ENCODE measurements at regions not wholly inside any gene's neighbourhood (a gene's known extent, or its start where the extent isn't known, plus 50 kb on each side); places are given as distances from the start of the nearest gene placed in this dataset.
"Not testable (repeated sequence)": the region's sequence is repeated elsewhere in the genome, so short reads cannot be mapped to it uniquely, and the experiment has no call there.

DNA sequence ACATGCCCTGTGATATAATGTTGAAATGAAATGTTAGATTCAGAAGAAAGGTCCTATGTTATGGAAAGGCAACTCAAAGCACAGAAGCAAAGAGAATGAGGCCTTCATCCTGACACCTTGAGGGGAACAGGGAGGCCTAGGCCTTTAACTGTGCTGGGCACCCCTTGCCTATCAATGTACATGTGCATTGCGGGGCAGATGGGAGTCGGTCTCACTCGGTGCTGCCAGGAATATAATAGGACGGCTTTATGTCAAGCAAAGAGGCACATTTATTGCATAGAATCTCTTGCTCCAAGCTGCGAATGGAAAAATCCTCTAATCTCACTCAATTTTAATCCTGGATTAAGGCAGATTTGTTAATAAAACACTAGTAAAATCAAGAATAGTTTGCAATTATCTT is 301.0 kb upstream of the SOX14 start:
- no peak for DNase-seq

DNA sequence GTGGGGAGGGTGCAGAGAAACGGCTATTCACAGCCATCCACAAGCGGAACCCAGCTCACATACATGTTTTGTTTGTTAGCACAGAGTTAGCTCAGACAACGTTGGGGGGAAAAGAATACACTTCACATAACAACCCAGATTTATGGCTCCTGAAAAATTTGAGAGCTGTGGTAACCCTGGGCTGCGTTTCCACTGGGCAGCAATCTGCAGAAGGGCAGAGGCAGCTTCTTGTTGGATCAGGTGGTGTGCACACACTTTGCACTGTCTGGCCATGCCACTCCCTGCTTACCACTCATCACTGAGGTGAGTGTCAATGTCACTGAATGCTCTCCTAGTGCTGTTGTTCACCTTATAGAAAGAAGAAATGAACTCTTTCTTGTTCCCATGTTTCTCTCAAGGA is 299.8 kb upstream of the SOX14 start:
- DNase-seq, result no peak

DNA sequence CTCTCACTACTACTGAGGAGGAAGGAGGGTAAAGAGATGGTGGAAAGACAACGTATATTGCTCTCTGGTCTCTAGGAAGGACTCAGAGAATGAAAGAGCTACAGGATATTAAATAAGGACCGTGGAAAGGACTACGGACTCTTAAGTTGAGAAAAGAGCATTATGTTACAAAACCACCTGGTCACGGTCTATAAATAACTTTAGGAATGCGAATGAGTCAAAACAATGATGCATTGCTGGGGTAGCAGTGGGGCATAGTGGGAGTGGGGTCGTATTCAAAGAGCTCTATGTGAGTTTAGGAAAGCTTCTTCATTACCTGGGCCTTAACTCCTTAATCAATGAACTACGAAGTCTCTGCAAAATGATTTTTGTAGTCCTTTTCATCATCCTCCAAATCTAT is 295.7 kb upstream of the SOX14 start:
- DNase-seq, result no peak

DNA sequence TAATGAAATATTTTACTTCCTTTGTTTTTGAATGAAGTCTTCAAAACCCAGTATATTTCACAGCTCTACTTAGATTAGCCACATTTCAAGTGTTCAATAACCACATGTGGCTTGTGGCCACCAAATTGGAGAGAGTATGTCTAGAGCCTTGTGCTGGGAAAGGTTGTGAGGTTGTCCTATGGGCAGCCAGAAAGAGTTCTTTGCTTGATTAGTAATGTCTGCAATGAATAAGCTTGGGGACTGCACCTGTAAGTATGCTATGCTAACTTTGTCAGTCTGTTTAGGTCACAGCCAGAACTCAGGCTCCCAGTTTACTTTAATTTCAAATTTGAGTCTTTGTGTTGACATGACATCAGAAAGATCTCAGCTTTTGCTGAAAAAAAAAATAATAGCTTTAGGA is 294.9 kb upstream of the SOX14 start:
- DNase-seq, result no peak

DNA sequence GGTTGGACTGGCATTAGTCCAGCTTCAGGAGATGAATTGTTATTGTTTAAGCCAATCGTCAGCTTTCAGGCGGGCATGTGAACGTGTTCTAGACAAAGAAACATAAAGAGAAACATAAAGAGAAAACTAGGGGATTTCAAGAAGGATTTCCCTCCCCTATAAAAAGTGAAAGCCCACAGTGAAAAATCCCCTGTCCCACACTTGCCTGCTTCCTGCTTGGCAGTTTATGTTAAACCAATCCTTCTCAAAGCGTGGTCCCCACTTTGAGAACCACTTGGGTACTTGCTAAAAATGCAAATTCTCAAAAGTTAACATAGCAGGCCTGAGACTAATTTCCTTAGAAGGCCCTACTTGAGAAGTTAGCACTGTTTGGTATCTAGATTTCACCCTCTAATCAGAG is 293.0 kb upstream of the SOX14 start:
- DNase-seq, result no peak

DNA sequence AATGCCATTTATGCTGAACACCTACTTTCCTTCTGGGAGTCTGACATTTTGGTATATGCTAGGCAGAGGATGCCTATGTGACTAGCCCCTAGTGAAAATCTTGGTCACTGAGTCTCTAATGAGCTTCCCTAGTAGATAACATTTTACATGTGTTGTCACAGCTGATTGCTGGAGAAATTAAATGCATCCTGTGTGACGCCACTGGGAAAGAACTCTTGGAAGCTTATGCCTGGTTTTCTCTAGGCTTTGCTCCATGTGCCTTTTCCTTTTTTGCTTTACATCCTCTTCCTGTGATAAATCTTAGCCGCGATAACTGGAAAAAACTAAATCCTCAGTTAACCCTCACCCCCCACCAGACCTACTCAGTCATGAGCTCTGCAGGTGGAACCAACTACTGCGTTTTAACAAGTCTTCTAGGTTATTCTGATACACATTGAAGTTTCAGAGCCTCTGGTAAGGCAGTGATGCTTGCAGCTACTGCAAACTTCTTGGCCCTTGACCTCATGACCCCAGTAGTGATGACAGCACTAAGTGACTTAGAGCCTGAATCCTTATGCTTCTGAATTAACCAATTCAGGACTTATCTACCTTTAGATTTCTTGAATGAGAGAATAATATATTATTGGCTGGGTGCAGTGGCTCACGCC is 292.4 kb upstream of the SOX14 start:
- no peak for DNase-seq

DNA sequence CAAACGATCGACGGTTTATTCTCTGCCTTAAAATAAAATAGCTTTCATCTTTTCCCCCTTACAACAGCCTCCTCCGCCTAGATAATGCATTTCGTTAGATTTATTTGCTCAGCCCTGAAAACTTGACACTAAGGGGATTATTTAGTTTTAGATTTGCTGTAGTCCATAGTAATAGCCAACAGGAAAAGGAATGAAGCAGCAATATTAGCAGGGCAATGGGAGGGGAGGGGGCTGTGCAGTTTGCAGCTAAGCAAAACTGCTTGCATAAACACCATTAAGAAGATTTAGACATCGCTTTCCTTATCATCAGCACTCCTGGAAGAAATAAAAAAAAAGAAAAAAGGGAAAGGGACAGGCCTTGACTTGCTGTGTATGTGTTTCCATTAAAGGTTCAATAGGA is 286.5 kb upstream of the SOX14 start:
- DNase-seq, result no peak

DNA sequence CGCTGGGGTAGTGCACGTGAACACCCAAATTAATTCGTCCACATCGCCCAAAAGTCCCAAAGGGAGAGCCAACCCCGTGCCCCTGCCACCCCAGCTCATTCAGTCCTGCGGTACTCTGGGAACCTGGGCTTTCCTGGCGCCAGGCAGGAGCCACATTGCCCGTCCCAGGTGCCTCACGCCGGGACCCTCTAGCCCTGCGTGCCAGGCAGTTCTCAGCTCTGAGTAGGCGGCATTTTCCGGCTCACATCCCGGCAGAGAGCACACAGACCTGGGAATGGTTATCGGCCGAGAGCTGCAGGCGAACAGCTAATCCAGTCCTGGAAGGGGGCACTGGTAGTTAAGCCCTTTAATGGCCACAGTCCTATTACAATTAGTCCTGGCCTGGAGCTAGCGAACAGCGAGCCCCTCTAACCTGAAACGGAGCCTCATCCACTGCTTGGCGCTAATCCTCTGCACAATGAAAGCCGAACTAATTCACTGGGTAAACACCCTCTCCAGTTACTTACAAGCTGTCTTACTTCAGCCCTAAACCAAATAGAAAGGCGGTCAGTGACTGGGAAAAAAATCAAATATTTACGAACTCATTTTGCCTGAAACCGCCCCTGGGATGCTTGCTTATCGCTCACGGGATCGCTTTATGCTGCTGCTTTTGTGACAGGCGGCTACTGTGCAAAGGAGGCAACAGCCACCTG is 254.6 kb upstream of the SOX14 start:
- DNase-seq, result no peak

DNA sequence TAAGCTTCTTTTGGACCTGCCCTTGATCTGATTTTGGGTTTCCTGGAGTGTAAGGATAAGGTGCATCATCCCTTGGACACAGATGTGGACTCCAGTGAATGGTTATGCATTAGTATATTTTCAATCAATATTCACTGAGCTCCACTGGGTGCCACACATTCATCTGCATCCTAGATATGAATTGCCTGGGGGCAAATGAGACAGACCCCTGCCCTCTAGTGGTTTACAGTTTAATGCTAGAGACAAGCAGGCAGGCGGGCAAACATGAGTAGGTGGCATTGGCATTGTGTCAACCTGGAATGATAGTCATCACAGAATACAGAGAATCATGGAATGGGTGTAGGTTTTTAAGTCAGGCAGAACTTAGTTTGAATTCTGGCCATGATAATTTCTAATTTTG is 252.5 kb upstream of the SOX14 start:
- no peak for DNase-seq

DNA sequence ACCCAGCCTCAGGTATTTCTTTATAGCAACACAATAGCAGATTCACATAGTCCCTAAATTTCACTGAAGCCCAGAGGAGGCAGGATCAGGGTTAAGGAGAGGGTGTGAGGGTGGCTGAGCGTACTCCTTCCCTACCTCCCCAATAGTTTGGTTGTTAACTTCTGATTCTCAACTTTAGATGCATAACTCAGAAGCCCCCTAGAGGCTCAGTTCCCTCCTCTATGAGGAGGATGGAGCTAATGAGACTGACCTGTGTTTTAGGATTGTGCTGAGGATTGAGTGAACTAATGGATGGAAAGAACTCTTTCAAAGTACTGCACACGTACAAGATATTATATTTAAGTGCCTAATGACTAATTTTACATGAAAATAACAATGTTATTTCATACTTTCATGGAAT is 249.3 kb upstream of the SOX14 start:
- DNase-seq, result no peak

DNA sequence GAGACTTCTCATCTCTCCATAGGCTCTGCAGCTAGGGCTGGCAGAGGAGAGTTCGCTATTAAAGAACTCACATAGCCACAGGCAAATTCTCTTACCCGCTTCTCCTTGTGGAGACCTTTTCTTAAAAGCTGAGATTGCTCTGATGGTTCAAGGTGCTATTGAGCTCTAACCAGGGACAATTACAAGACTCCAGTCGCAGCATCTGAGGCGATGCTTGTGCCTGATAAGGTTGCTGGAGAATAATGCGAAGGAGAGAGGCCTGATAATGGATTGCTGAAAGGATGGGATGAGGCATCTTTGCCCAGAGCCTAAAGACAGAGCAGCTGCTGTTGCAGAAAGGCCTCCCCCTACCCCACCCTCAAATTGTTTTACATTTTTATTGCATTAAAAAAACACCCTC is 244.5 kb upstream of the SOX14 start:
- no peak for DNase-seq

DNA sequence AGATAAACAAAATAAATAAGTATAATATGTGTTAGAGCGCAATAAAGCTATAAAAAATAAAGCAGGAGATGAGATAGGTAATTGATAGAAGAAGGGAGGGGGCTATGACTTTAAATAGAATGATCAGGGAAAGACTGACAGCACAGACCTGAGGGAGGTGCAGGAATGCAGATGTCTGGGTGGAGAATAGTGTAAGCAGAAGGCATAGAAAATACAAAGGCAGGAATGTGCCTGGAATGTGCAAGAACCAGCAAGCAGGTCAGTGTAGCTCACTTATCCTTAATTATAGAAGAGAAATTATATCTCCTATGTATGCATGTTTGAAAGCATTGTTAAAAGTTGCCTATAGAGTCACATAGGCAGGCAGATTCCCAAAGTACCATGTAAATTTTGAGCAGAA is 239.4 kb upstream of the SOX14 start:
- no peak for DNase-seq

DNA sequence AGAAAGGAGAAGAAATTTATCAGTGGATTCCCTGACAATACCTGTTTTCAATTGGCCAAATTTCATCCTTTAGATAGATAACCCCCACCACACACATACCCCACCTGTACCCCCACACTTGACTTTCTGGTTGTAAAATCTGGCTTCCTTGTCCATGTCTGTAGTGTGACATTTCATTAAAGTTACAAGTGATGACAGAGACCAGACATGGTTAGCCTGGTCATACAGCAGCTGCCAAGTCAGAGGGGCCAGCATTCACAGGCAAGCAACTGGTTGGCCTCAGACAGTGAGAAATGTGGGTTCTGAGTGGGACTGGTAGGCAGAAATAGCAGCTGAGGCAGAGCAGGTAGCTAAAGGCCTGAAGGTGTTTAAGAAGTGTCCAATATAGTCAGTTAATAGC is 238.6 kb upstream of the SOX14 start:
- no peak for DNase-seq

DNA sequence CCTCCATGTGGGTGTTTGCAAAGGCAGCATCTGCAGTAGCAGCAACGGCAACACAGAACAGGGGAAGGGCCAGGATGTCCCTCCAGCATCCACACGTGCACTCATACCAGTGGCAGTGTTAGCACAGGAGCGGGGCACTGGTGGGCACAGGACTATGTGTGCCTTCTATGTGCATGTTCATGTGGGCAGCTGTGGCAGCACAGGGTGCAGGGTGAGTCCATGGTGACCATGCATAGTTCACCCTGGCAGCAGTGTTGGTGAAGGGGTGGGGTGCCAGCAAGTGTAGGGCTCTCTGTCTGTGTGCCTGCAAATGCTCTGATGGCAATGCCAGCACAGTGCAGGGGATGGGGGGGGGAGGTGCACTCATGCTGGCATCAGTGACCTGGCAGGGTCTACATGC is 222.1 kb upstream of the SOX14 start:
- DNase-seq, result no peak

DNA sequence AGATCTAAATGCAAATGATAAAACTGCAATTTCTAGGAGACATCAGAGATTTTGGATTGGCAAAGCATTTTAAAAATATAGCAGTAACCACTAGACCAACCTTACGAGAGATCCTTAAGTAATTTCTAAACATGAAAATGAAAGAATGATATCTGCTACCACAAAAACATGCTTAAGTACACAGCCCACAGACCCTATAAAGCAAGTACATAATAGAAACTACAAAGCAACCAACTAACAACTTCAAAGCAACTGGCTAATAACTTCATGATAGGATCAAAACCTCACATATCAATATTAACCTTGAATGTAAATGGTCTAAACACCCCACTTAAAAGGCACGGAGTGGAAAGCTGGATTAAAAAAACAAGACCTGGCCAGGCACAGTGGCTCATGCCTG is 209.9 kb upstream of the SOX14 start:
- no peak for DNase-seq

DNA sequence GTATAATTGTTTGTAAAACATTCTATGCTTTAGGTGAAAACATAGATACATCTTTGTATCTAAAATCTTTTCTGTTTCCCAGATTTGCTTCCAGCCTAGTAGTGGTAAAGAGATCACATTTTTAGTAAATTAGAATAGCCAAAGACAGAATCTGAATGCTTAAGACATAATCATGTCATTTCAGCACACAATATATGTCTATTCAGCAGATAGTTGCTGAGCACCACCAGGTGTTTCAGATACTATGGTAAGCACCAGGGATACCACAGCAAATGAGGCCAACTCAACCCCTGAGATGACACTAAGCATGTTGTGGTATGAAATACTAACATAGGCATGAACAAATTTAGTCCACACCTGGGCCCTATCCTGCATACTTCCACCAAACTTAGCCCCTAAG is 195.2 kb upstream of the SOX14 start:
- DNase-seq, result no peak

DNA sequence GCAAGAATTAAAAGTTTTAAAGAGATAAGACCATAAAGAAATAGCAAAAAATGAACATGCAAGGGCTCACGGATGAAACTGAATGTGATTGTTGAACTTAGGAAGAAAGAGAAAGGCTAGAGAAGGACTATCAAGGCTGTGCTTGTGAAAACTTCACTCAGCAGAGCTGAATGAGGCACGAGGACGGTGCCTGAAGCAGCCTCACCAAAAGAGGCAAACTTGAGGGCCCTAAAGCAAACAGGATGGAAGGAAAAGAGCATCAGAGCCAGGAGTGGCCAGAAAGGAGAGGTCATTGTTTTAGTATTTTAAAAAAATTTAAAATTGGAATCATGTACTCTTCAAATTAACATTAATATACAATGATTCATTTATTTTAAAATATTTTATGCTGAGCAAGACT is 191.2 kb upstream of the SOX14 start:
- DNase-seq, result no peak

DNA sequence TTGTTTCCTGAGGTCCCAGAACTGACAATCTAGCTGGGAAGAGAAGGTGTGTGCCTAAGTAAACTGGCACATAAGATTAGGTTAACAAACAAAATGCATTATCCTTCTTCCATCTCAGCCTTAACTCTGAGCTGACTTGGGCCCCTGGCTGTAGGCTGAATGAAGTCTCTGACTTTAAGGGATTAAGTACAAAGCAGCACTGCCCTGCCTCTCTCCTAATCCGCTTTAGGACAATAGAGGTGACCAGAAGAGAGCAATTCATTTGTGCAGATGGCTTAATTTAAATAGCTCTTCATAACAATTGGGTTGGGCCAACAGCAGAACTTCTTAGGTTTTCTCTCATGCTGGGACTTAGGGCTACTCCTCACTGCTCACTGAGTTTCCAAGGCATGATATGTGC is 181.6 kb upstream of the SOX14 start:
- no peak for DNase-seq

DNA sequence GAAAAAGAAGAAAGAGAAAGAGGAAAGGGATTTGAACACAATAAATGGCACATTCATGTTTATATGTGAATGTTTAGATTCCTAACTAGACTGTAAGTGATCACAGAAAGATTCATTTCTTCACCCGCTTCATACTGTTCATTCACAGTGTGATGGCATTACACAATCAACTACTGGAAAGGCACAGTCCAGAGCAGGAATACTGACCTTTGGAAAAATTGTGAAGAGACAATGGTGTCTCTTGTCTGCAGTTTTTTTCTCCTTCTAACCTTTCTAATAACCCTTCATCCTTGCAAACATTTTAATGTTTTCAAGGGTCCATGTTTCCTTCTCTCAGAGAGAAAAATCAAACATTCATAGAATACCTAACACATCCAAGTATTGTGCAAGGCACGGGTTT is 180.9 kb upstream of the SOX14 start:
- DNase-seq, result no peak

DNA sequence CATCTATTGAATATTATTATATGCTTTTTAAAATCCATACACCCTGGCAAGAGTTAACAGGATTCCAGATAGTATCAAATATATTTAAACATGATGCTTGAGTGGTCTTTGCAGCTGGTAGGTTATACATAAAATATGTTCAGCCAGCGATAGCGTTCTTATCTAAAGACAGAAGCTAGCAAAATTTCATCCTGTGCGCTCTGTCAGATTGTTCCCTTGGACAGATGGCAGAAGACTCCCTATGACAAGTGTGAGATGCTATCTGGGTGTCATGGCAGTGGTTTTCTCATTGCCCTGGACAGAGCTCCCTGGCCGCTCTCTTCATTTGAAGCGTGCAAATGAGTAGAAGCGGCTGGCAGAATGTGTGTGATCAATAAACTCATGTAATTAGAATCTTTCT is 175.2 kb upstream of the SOX14 start:
- no peak for DNase-seq

DNA sequence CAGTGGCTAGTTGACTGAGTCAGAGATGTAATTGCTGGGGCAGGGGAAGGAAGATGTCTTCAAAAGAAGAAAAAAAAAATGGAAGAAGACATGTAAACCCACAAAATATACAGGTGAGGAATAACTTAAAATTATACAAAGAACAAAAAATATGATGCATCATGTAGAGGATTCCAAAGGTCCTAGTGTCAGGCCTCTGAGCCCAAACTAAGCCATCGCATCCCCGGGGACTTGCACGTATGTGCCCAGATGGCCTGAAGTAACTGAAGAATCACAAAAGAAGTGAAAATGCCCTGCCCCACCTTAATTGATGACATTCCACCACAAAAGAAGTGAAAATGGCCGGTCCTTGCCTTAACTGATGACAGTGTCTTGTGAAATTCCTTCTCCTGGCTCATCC is 168.7 kb upstream of the SOX14 start:
- not testable (repeated sequence) for DNase-seq

DNA sequence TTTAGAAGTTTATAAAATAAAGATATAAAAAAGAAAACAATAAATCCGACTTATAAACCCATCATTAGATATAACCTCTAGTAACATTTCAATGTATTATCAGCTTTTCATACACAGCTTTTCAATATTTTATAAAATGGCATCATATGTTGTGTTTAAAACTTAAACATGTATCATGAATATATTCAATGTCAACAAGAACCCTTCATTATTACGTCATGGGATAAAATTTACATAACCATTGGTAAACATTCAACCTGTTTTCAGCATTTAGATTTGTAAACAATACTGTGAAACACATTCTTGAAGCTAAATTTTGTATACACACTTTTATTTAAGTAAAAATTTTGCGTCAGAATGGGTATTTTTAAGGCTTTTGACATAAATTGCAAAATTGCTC is 153.4 kb upstream of the SOX14 start:
- no peak for DNase-seq

DNA sequence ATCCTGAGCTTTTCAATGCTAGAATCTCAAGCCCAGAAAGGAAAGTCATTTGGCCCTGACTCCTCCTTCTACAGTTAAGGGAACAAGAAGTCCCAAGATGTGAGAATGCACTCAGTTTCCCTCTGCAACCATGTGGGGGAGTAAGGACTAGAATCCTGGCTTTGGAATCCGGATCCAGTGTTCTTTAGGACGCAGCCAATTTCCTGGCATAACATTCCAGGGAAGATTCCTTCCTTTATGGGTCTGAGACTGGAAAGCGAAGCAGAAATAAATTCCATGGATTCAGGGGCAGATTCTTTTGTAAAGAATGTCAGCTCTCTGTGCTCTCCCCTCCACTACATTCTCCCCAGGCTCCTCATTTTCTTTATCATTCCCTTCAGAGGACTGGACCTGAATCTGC is 151.8 kb upstream of the SOX14 start:
- DNase-seq, result no peak

DNA sequence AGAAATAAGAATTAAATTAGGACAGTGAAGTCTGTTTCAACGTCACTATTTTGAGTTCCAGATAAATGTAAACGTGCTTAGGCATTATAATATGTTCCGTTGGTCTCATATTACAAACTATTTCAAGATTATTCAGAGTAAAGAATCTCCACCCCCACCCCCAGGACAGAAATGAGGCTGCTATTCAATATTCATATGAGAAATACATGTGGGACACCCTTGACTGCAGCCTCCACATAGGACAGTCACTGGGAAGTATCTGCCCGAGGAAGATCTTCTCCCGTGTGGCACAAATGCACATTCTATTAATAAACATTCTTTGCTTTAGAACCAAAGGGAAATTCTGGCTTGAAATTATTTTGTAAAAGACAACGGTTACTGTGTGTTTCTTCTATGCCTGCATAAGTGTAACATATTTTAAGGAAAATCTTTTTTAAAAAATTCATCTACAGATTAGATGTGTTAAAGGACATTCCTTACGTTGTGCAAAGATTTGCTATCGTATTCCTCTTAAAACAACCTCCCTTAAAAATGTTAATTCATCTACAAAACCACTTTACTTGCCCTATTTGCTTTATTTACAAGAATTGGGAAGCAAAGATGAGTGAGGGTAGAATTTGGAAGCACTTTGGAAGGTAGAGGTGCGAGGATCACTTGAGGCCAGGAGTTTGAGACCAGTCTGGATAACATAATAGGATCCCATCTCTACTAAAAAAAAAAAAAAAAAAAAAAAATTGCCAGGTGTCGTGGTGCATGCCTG is 148.3 kb upstream of the SOX14 start:
- no peak for DNase-seq
